B cell (primary cell): ENCODE measurements at regions not wholly inside any gene's neighbourhood (a gene's known extent, or its start where the extent isn't known, plus 50 kb on each side); places are given as distances from the start of the nearest gene placed in this dataset.
"Not testable (repeated sequence)": the region's sequence is repeated elsewhere in the genome, so short reads cannot be mapped to it uniquely, and the experiment has no call there.

Experiments used
- ATAC-seq: fragments of 200-7000 bp; cut with Tn5 transposase; one replicate; pipeline ENCODE4 v1.10.0; 2021; ENCODE audit warnings: low read depth, mild to moderate bottlenecking, moderate number of reproducible peaks, moderate library complexity
- CTCF ChIA-PET: fragments of 350-600 bp; sonication (Branson Sonifier 250); formaldehyde crosslinking; loops from one replicate; lab custom pipeline; 2021; ENCODE audit warnings: antibody characterized with exemption, inconsistent platforms; lab: Charles Lee
- POLR2A ChIA-PET: fragments of 350-600 bp; sonication (Branson Sonifier 250); formaldehyde crosslinking; loops from one replicate; lab custom pipeline; 2021; ENCODE audit warnings: antibody characterized with exemption; lab: Charles Lee
- DNase-seq: peaks from one replicate; pipeline ENCODE4 v3.0.0; 2013
- H2AFZ ChIP-seq: 2 replicates; pipeline ENCODE4 v1.6.1; 2012; ENCODE audit warnings: mild to moderate bottlenecking, low read depth, low read length; ENCODE audit not compliant: insufficient read depth, poor library complexity, severe bottlenecking
- H3K27ac ChIP-seq, 2 donors: 1 replicate in 1 of 2; 2 replicates in 1 of 2; pipeline ENCODE4 v1.5.1; 2012 to 2013; ENCODE audit warnings: low read length in 2 of 2, mild to moderate bottlenecking in 2 of 2, moderate library complexity in 1 of 2
- H3K27me3 ChIP-seq, 4 experiments: fragments of 200-600 bp in 1 of 4; sonication (generic) in 1 of 4; replicated peaks in 1 of 4; 1 replicate in 2 of 4; 2 replicates in 2 of 4; pipeline versions ENCODE4 v1.6.1 to v1.7.0; 2013 to 2016; ENCODE audit warnings: low read length in 3 of 4, mild to moderate bottlenecking in 2 of 4, mixed read lengths in 1 of 4, moderate library complexity in 1 of 4; ENCODE audit not compliant: insufficient read depth in 4 of 4, control insufficient read depth in 3 of 4; ENCODE audit errors: control extremely low read depth in 1 of 4
- H3K36me3 ChIP-seq, 2 experiments: replicated peaks in 1 of 2; 1 replicate in 1 of 2; 2 replicates in 1 of 2; pipeline versions ENCODE4 v1.6.1 to v1.7.1; 2013; ENCODE audit warnings: low read length in 1 of 2; ENCODE audit not compliant: insufficient read depth in 2 of 2, control insufficient read depth in 1 of 2; ENCODE audit errors: control extremely low read depth in 1 of 2, extremely low read depth in 1 of 2
- H3K4me1 ChIP-seq, 2 donors: fragments of 200-600 bp in 1 of 2; sonication (generic) in 1 of 2; 1 replicate in 1 of 2; 2 replicates in 1 of 2; pipeline versions ENCODE4 v1.5.1 to v1.6.1; 2013 to 2017; ENCODE audit warnings: low read length in 2 of 2; ENCODE audit not compliant: control insufficient read depth in 2 of 2, insufficient read depth in 2 of 2
- H3K4me2 ChIP-seq: replicated peaks from 2 replicates; pipeline ENCODE3; 2012; ENCODE audit warnings: mild to moderate bottlenecking, low read depth, low read length; ENCODE audit not compliant: poor library complexity, severe bottlenecking
- H3K4me3 ChIP-seq, 5 experiments: fragments of 200-600 bp in 1 of 5; sonication (generic) in 1 of 5; 1 replicate in 3 of 5; 2 replicates in 2 of 5; pipeline versions ENCODE4 v1.5.1 to v1.7.0; 2011 to 2016; ENCODE audit warnings: low read length in 4 of 5, mild to moderate bottlenecking in 4 of 5, low read depth in 2 of 5, control low read depth in 1 of 5, moderate library complexity in 1 of 5; ENCODE audit not compliant: insufficient read depth in 1 of 5; ENCODE audit errors: control extremely low read depth in 1 of 5, extremely low read depth in 1 of 5
- H3K79me2 ChIP-seq: fragments of 200-600 bp; sonication (generic); one replicate; pipeline ENCODE4 v1.6.0; 2016; ENCODE audit warnings: low read length; ENCODE audit not compliant: control insufficient read depth, insufficient read depth
- H3K9ac ChIP-seq: fragments of 200-600 bp; sonication (generic); 2 replicates; pipeline ENCODE4 v1.6.1; 2017; ENCODE audit warnings: mild to moderate bottlenecking, low read length, moderate library complexity
- H3K9me3 ChIP-seq, 3 donors: one replicate each; pipeline versions ENCODE4 v1.6.1 to v1.7.1; 2013; ENCODE audit warnings: low read length in 2 of 3; ENCODE audit not compliant: control insufficient read depth in 2 of 3, insufficient read depth in 1 of 3; ENCODE audit errors: control extremely low read depth in 1 of 3
- H4K20me1 ChIP-seq: 2 replicates; pipeline ENCODE4 v1.6.0; 2012; ENCODE audit warnings: mild to moderate bottlenecking, low read length; ENCODE audit not compliant: insufficient read depth, control insufficient read depth, poor library complexity, severe bottlenecking
- H3K27ac Mint-ChIP-seq: one replicate; pipeline ENCODE4 v1.8.0; 2021; ENCODE audit warnings: mixed read lengths
- H3K27me3 Mint-ChIP-seq: one replicate; pipeline ENCODE4 v1.8.0; 2021; ENCODE audit warnings: mixed read lengths
- H3K4me1 Mint-ChIP-seq: one replicate; pipeline ENCODE4 v1.8.0; 2021; ENCODE audit warnings: mixed read lengths
- H3K4me3 Mint-ChIP-seq: one replicate; pipeline ENCODE4 v1.8.0; 2021; ENCODE audit warnings: mixed read lengths
- H3K9me3 Mint-ChIP-seq: one replicate; pipeline ENCODE4 v1.8.0; 2022; ENCODE audit warnings: mixed read lengths; ENCODE audit not compliant: insufficient read depth
- CTCF ChIP-seq: fragments of 200-600 bp; IDR thresholded peaks from one replicate; pipeline ENCODE4 v1.8.0; 2022; ENCODE audit warnings: antibody characterized with exemption, mild to moderate bottlenecking
- EZH2 ChIP-seq: IDR thresholded peaks from 2 replicates; pipeline ENCODE4 v1.6.1; 2012; ENCODE audit warnings: borderline replicate concordance, low read depth, mild to moderate bottlenecking, moderate library complexity, low read length; ENCODE audit not compliant: insufficient read depth, poor library complexity, severe bottlenecking
- WGBS: methylation state at CpG from one replicate; pipeline ENCODE4 v1.1.5; 2013; ENCODE audit warnings: missing lambda C conversion rate; ENCODE audit not compliant: insufficient coverage; 5-methylcytosine and 5-hydroxymethylcytosine counted together
- intact Hi-C: fragments of 100-400 bp; cut with micrococcal nuclease; formaldehyde crosslinking; loops from one replicate; pipeline ENCODE4 v1.10.0; 2022

- no peak overlapping the region for H3K9ac ChIP-seq
- H3K4me1 ChIP-seq: no peaks in the 10 kb centered on the region
- no peaks in the 10 kb centered on the region for H4K20me1 ChIP-seq
- no peak overlapping the region for H3K4me3 ChIP-seq
- 80% methylated on average over 1 of the region's 4 CpGs for WGBS
- H3K27me3 Mint-ChIP-seq: peaks cover 8% of the 10 kb centered on the region
- CTCF ChIA-PET: interaction anchor here (0.7 to 1.6 kb wide), 2 partner anchors 9 to 292 kb away, joined by 3 to 4 read pairs; no protein-coding TSS in a partner anchor
- TF ChIP-seq CTCF (no peak), EZH2 (no peak)
- peaks cover 0 to 4% (median 0%) of the 10 kb centered on the region in 3 donors for H3K9me3 ChIP-seq
- H3K36me3 ChIP-seq: no peaks in the 10 kb centered on the region
- intact Hi-C loops: no loop called here
- H2AFZ ChIP-seq: no peak overlapping the region
- no peaks in the 10 kb centered on the region for H3K79me2 ChIP-seq
- DNase-seq (no peak), ATAC-seq (no peak)
- no peak overlapping the region for H3K4me2 ChIP-seq
- H3K27ac ChIP-seq: no peak overlapping the region
- no peaks in the 10 kb centered on the region for H3K27me3 ChIP-seq
- no peaks in the 10 kb centered on the region for H3K9me3 Mint-ChIP-seq
- H3K4me1 Mint-ChIP-seq: no peaks in the 10 kb centered on the region
- POLR2A ChIA-PET: no interaction called here
- H3K4me3 Mint-ChIP-seq: no peak overlapping the region
- no peak overlapping the region for H3K27ac Mint-ChIP-seq
Observed at GRCh38 chr4:53941331-53941730, 123.1 kb downstream of the CHIC2 start.

- intact Hi-C loops, H3K4me2 ChIP-seq, H3K27ac Mint-ChIP-seq, DNase-seq, H3K79me2 ChIP-seq, H3K27ac ChIP-seq, H4K20me1 ChIP-seq, H3K27me3 ChIP-seq, H3K4me1 Mint-ChIP-seq, POLR2A ChIA-PET, H3K9ac ChIP-seq, H3K4me3 ChIP-seq, H2AFZ ChIP-seq, H3K36me3 ChIP-seq, H3K4me1 ChIP-seq, ATAC-seq, H3K9me3 ChIP-seq, H3K9me3 Mint-ChIP-seq, H3K4me3 Mint-ChIP-seq: not testable (repeated sequence)
- CTCF ChIA-PET: interaction anchor here (0.6 kb wide), 1 partner anchor 294 kb away, joined by 3 read pairs; no protein-coding TSS in a partner anchor
- H3K27me3 Mint-ChIP-seq: peaks cover 14% of the 10 kb centered on the region
- WGBS: no CpG with 5 or more reads among the region's 3 CpGs
Observed at GRCh38 chr4:53939892-53940291, 124.5 kb downstream of the CHIC2 start.
